Esophagus squamous epithelium (tissue), 4 donors: ENCODE measurements at regions not wholly inside any gene's neighbourhood (a gene's known extent, or its start where the extent isn't known, plus 50 kb on each side); places are given as distances from the start of the nearest gene placed in this dataset.

Experiments used
- POLR2A ChIP-seq, 4 donors: fragments of 450-650 bp; IDR thresholded peaks; one replicate each; pipeline ENCODE4 v1.6.1; 2017; ENCODE audit warnings: antibody characterized with exemption in 4 of 4, mild to moderate bottlenecking in 4 of 4, moderate library complexity in 3 of 4
- TF ChIP-seq, protein P1 (sequence below), 6 experiments: fragments of 450-650 bp in 4 of 6; fragments of 200-600 bp in 2 of 6; sonication (generic) in 2 of 6; IDR thresholded peaks; one replicate each; pipeline ENCODE4 v1.5.1; 2016 to 2019; ENCODE audit warnings: antibody characterized with exemption in 6 of 6, mild to moderate bottlenecking in 4 of 6, moderate library complexity in 4 of 6

GRCh38 chr6:164124473-164124872 is 710.0 kb downstream of the QKI start:
- no peak for TF ChIP-seq POLR2A (IDR thresholded peaks at IDR 0.05)
- TF ChIP-seq, protein P1, sequence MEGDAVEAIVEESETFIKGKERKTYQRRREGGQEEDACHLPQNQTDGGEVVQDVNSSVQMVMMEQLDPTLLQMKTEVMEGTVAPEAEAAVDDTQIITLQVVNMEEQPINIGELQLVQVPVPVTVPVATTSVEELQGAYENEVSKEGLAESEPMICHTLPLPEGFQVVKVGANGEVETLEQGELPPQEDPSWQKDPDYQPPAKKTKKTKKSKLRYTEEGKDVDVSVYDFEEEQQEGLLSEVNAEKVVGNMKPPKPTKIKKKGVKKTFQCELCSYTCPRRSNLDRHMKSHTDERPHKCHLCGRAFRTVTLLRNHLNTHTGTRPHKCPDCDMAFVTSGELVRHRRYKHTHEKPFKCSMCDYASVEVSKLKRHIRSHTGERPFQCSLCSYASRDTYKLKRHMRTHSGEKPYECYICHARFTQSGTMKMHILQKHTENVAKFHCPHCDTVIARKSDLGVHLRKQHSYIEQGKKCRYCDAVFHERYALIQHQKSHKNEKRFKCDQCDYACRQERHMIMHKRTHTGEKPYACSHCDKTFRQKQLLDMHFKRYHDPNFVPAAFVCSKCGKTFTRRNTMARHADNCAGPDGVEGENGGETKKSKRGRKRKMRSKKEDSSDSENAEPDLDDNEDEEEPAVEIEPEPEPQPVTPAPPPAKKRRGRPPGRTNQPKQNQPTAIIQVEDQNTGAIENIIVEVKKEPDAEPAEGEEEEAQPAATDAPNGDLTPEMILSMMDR (IDR thresholded peaks at IDR 0.05) = no peak
